HEK293T (cell line): ENCODE measurements at regions not wholly inside any gene's neighbourhood (a gene's known extent, or its start where the extent isn't known, plus 50 kb on each side); places are given as distances from the start of the nearest gene placed in this dataset.

Source experiments
- BHLHE40 ChIP-seq: fragments of 450-650 bp; IDR thresholded peaks from 2 replicates; pipeline ENCODE4 v1.6.1; 2016; ENCODE audit warnings: mild to moderate bottlenecking, moderate library complexity, borderline replicate concordance
- CTBP1 ChIP-seq: fragments of 450-650 bp; IDR thresholded peaks from 2 replicates; pipeline ENCODE4 v1.6.1; 2016; ENCODE audit warnings: borderline replicate concordance
- FOXA1 ChIP-seq: fragments of 450-650 bp; IDR thresholded peaks from 2 replicates; pipeline ENCODE4 v1.6.1; 2016; ENCODE audit warnings: mild to moderate bottlenecking
- FOXK2 ChIP-seq: fragments of 450-650 bp; IDR thresholded peaks from 2 replicates; pipeline ENCODE4 v1.6.1; 2016; ENCODE audit warnings: mild to moderate bottlenecking
- FOXM1 ChIP-seq: fragments of 450-650 bp; IDR thresholded peaks from 2 replicates; pipeline ENCODE4 v1.6.1; 2017; ENCODE audit warnings: mild to moderate bottlenecking, borderline replicate concordance
- HDGF ChIP-seq: fragments of 450-650 bp; IDR thresholded peaks from 2 replicates; pipeline ENCODE4 v1.6.1; 2017; ENCODE audit warnings: antibody characterized with exemption, borderline replicate concordance
- L3MBTL2 ChIP-seq: fragments of 450-650 bp; conservative IDR thresholded peaks from 2 replicates; pipeline ENCODE4 v1.6.1; 2016; ENCODE audit warnings: mild to moderate bottlenecking
- SUZ12 ChIP-seq: fragments of 450-650 bp; IDR thresholded peaks from 2 replicates; pipeline ENCODE4 v1.6.1; 2016; ENCODE audit warnings: mild to moderate bottlenecking

- no peak for TF ChIP-seq FOXA1
- no peak for TF ChIP-seq L3MBTL2
- TF ChIP-seq FOXM1, result no peak
- TF ChIP-seq FOXK2, result no peak
- no peak for TF ChIP-seq CTBP1
- no peak for TF ChIP-seq HDGF
- TF ChIP-seq SUZ12, result no peak
- no peak for TF ChIP-seq BHLHE40
These were observed 291.6 kb downstream of the MAFB start for GRCh38 chr20:40397467-40397866.
